ENCODE measurements at regions not wholly inside any gene's neighbourhood (a gene's known extent, or its start where the extent isn't known, plus 50 kb on each side); places are given as distances from the start of the nearest gene placed in this dataset.

GRCh38 chr15:39022532-39023305, 458.1 kb upstream of the RASGRP1 start:
- H3K4me2 ChIP-seq (ENCODE audit: low read length), result no peak overlapping the region
- no peak overlapping the region for H3K4me3 ChIP-seq (ENCODE audit: low read length)
- no peaks in the 10 kb centered on the region for H3K79me2 ChIP-seq (ENCODE audit: low read length)
- no peak overlapping the region for H2AFZ ChIP-seq (ENCODE audit: low read depth, low read length)
- H4K20me1 ChIP-seq (ENCODE audit: insufficient read depth, low read length), result no peaks in the 10 kb centered on the region
- peaks cover 7% of the 10 kb centered on the region for H3K4me1 ChIP-seq (ENCODE audit: low read length)
- no peak for TF ChIP-seq EZH2phosphoT487 (IDR thresholded peaks at IDR 0.05; ENCODE audit: low read depth)
- TF ChIP-seq CTCF (IDR thresholded peaks at IDR 0.05; ENCODE audit: low read depth, low read length), result no peak
- no peaks in the 10 kb centered on the region for H3K36me3 ChIP-seq (replicated peaks; ENCODE audit: low read depth, low read length)
- H3K9me3 ChIP-seq (ENCODE audit: insufficient read depth, low read length), result no peaks in the 10 kb centered on the region
- peaks cover 27% of the 10 kb centered on the region; the same call in 1 of the 2 replicates for H3K27me3 ChIP-seq (ENCODE audit: low read depth, low read length)
- H3K27ac ChIP-seq (ENCODE audit: low read length), result no peak overlapping the region
- H3K9ac ChIP-seq (ENCODE audit: low read length), result no peak overlapping the region

GRCh38 chr15:39025321-39025720, 460.7 kb upstream of the RASGRP1 start:
- Histone ChIP-seq H3K4me2 (ENCODE audit: low read length) (no peak overlapping the region), H4K20me1 (ENCODE audit: insufficient read depth, low read length) (no peaks in the 10 kb centered on the region), H3K27ac (ENCODE audit: low read length) (no peak overlapping the region), H3K9me3 (ENCODE audit: insufficient read depth, low read length) (no peaks in the 10 kb centered on the region), H3K4me1 (ENCODE audit: low read length) (peaks cover 7% of the 10 kb centered on the region), H3K9ac (ENCODE audit: low read length) (no peak overlapping the region), H2AFZ (ENCODE audit: low read depth, low read length) (no peak overlapping the region), H3K79me2 (ENCODE audit: low read length) (no peaks in the 10 kb centered on the region), H3K36me3 (replicated peaks; ENCODE audit: low read depth, low read length) (no peaks in the 10 kb centered on the region), H3K27me3 (ENCODE audit: low read depth, low read length) (peaks cover 14% of the 10 kb centered on the region; the same call in 1 of the 2 replicates), H3K4me3 (ENCODE audit: low read length) (no peak overlapping the region)
- TF ChIP-seq EZH2phosphoT487 (IDR thresholded peaks at IDR 0.05; ENCODE audit: low read depth) (no peak), CTCF (IDR thresholded peaks at IDR 0.05; ENCODE audit: low read depth, low read length) (no peak)

GRCh38 chr15:39025881-39026280, 461.3 kb upstream of the RASGRP1 start:
- no peak for TF ChIP-seq EZH2phosphoT487 (IDR thresholded peaks at IDR 0.05; ENCODE audit: low read depth)
- no peak for TF ChIP-seq CTCF (IDR thresholded peaks at IDR 0.05; ENCODE audit: low read depth, low read length)
- no peaks in the 10 kb centered on the region for H4K20me1 ChIP-seq (ENCODE audit: insufficient read depth, low read length)
- H3K27ac ChIP-seq (ENCODE audit: low read length), result no peak overlapping the region
- peaks cover 7% of the 10 kb centered on the region for H3K4me1 ChIP-seq (ENCODE audit: low read length)
- no peaks in the 10 kb centered on the region for H3K79me2 ChIP-seq (ENCODE audit: low read length)
- peaks cover 17% of the 10 kb centered on the region; the same call in 1 of the 2 replicates for H3K27me3 ChIP-seq (ENCODE audit: low read depth, low read length)
- no peak overlapping the region for H3K4me3 ChIP-seq (ENCODE audit: low read length)
- no peak overlapping the region for H3K4me2 ChIP-seq (ENCODE audit: low read length)
- H3K36me3 ChIP-seq (replicated peaks; ENCODE audit: low read depth, low read length), result no peaks in the 10 kb centered on the region
- H3K9ac ChIP-seq (ENCODE audit: low read length), result no peak overlapping the region
- no peak overlapping the region for H2AFZ ChIP-seq (ENCODE audit: low read depth, low read length)
- no peaks in the 10 kb centered on the region for H3K9me3 ChIP-seq (ENCODE audit: insufficient read depth, low read length)

- Histone ChIP-seq H3K79me2 (ENCODE audit: low read length) (no peaks in the 10 kb centered on the region), H3K4me3 (ENCODE audit: low read length) (no peak overlapping the region), H4K20me1 (ENCODE audit: insufficient read depth, low read length) (no peaks in the 10 kb centered on the region), H2AFZ (ENCODE audit: low read depth, low read length) (no peak overlapping the region), H3K27ac (ENCODE audit: low read length) (no peak overlapping the region), H3K27me3 (ENCODE audit: low read depth, low read length) (peaks cover 22% of the 10 kb centered on the region), H3K4me2 (ENCODE audit: low read length) (no peak overlapping the region), H3K9me3 (ENCODE audit: insufficient read depth, low read length) (no peaks in the 10 kb centered on the region), H3K36me3 (replicated peaks; ENCODE audit: low read depth, low read length) (no peaks in the 10 kb centered on the region), H3K4me1 (ENCODE audit: low read length) (peaks cover 7% of the 10 kb centered on the region), H3K9ac (ENCODE audit: low read length) (no peak overlapping the region)
- TF ChIP-seq CTCF (IDR thresholded peaks at IDR 0.05; ENCODE audit: low read depth, low read length), result no peak
- TF ChIP-seq EZH2phosphoT487 (IDR thresholded peaks at IDR 0.05; ENCODE audit: low read depth), result no peak
Observed at GRCh38 chr15:39028069-39028468, 463.5 kb upstream of the RASGRP1 start.

All from OCI-LY3 (cell line).